ENCODE measurements at regions not wholly inside any gene's neighbourhood (a gene's known extent, or its start where the extent isn't known, plus 50 kb on each side); places are given as distances from the start of the nearest gene placed in this dataset.

GRCh38 chr5:133818031-133818431, 150.4 kb downstream of the C5orf15 start:
- no peak for TF ChIP-seq CTCF (conservative IDR thresholded peaks at IDR 0.05 in 1 of 2, IDR thresholded peaks at IDR 0.05 in 1 of 2; ENCODE audit: extremely low read depth in 1 of 2, insufficient read depth in 1 of 2, low read depth in 1 of 2, low read length in 2 of 2)
- no peak for TF ChIP-seq EZH2 (IDR thresholded peaks at IDR 0.05; ENCODE audit: borderline replicate concordance, low read length)
